ENCODE measurements at regions not wholly inside any gene's neighbourhood (a gene's known extent, or its start where the extent isn't known, plus 50 kb on each side); places are given as distances from the start of the nearest gene placed in this dataset.

- TF ChIP-seq CTCF (IDR thresholded peaks at IDR 0.05; ENCODE audit: borderline replicate concordance, extremely low read depth, low read length, poor library complexity, severe bottlenecking) (no peak), EZH2 (IDR thresholded peaks at IDR 0.05; ENCODE audit: borderline replicate concordance, low read depth, low read length, severe bottlenecking) (no peak)
These were observed 96.1 kb upstream of the THY1 start for GRCh38 chr11:119518746-119519730.
